IMR-90 (cell line): ENCODE measurements at regions not wholly inside any gene's neighbourhood (a gene's known extent, or its start where the extent isn't known, plus 50 kb on each side); places are given as distances from the start of the nearest gene placed in this dataset.

ENCODE experiments used
- ATAC-seq: fragments of 200-7000 bp; cut with Tn5 transposase; 2 replicates; pipeline ENCODE4 v1.9.1; 2020; ENCODE audit warnings: low read depth, mild to moderate bottlenecking, moderate library complexity
- BruUV-seq: library from RNA; stranded (reverse); fragments of 400-500 nt; replicated peaks from 2 replicates; lab custom pipeline; 2021; lab: Mats Ljungman, UMichigan
- CTCF ChIA-PET: fragments of 300-600 bp; formaldehyde crosslinking; extraction: SDS; loops from one replicate; lab custom pipeline; 2021; ENCODE audit warnings: antibody characterized with exemption; lab: Yijun Ruan, JAX
- POLR2A ChIA-PET: fragments of 300-600 bp; sonication (Branson Sonifier 250); formaldehyde crosslinking; loops from one replicate; lab custom pipeline; 2022; ENCODE audit warnings: antibody characterized with exemption; ENCODE audit not compliant: unreplicated experiment; lab: Charles Lee
- DNase-seq: peaks from one replicate; pipeline ENCODE4 v3.0.0; 2013
- H2AFZ ChIP-seq: replicated peaks from 2 replicates; pipeline ENCODE3; 2013; ENCODE audit warnings: low read length, mild to moderate bottlenecking; ENCODE audit not compliant: poor library complexity
- H2AK5ac ChIP-seq: 2 replicates; pipeline ENCODE4 v1.6.1; 2013; ENCODE audit warnings: low read depth, low read length, inconsistent platforms
- H2AK9ac ChIP-seq: replicated peaks from 2 replicates; pipeline ENCODE3; 2013; ENCODE audit warnings: mild to moderate bottlenecking, low read depth, low read length, moderate library complexity; ENCODE audit not compliant: poor library complexity
- H2BK120ac ChIP-seq: 2 replicates; pipeline ENCODE4 v1.6.1; 2013; ENCODE audit warnings: low read depth, low read length, inconsistent platforms
- H2BK15ac ChIP-seq: 3 replicates; pipeline ENCODE4 v1.6.1; 2013; ENCODE audit warnings: low read depth, low read length, inconsistent platforms
- H2BK20ac ChIP-seq: 2 replicates; pipeline ENCODE4 v1.6.1; 2013; ENCODE audit warnings: low read depth, mild to moderate bottlenecking, inconsistent platforms, low read length, moderate library complexity
- H2BK5ac ChIP-seq: 2 replicates; pipeline ENCODE4 v1.6.1; 2013; ENCODE audit warnings: mild to moderate bottlenecking, low read depth, low read length, inconsistent platforms; ENCODE audit not compliant: poor library complexity, severe bottlenecking
- H3K14ac ChIP-seq: replicated peaks from 2 replicates; pipeline ENCODE4 v1.6.1; 2013; ENCODE audit warnings: low read depth, low read length, inconsistent platforms
- H3K18ac ChIP-seq: 2 replicates; pipeline ENCODE4 v1.6.1; 2013; ENCODE audit warnings: low read depth, low read length, control low read depth
- H3K23ac ChIP-seq: 2 replicates; pipeline ENCODE4 v1.6.1; 2013; ENCODE audit warnings: low read depth, low read length, inconsistent platforms
- H3K27ac ChIP-seq: 2 replicates; pipeline ENCODE4 v1.5.1; 2013; ENCODE audit warnings: mild to moderate bottlenecking, control low read depth, low read length; ENCODE audit not compliant: insufficient read depth
- H3K27me3 ChIP-seq: 2 replicates; pipeline ENCODE4 v1.6.1; 2013; ENCODE audit warnings: low read length; ENCODE audit not compliant: control insufficient read depth, insufficient read depth
- H3K36me3 ChIP-seq: 2 replicates; pipeline ENCODE4 v1.6.1; 2013; ENCODE audit warnings: low read length, mixed read lengths; ENCODE audit not compliant: control insufficient read depth, insufficient read depth
- H3K4ac ChIP-seq: 2 replicates; pipeline ENCODE4 v1.6.1; 2013; ENCODE audit warnings: low read depth, low read length, inconsistent platforms
- H3K4me1 ChIP-seq: 2 replicates; pipeline ENCODE4 v1.6.1; 2013; ENCODE audit warnings: low read length, mixed read lengths; ENCODE audit not compliant: control insufficient read depth, insufficient read depth
- H3K4me2 ChIP-seq: 2 replicates; pipeline ENCODE4 v1.6.1; 2013; ENCODE audit warnings: low read depth, mild to moderate bottlenecking, control low read depth, low read length, moderate library complexity
- H3K4me3 ChIP-seq: 2 replicates; pipeline ENCODE4 v1.5.1; 2013; ENCODE audit warnings: low read depth, mild to moderate bottlenecking, control low read depth, low read length, moderate library complexity; ENCODE audit not compliant: insufficient read depth
- H3K56ac ChIP-seq: 2 replicates; pipeline ENCODE4 v1.6.1; 2013; ENCODE audit warnings: low read length, inconsistent platforms; ENCODE audit not compliant: insufficient read depth; ENCODE audit errors: extremely low read depth
- H3K79me1 ChIP-seq, 2 experiments: 2 replicates each; pipeline ENCODE4 v1.6.1; 2013; ENCODE audit warnings: low read length in 2 of 2, inconsistent platforms in 1 of 2, low read depth in 1 of 2
- H3K9ac ChIP-seq: 2 replicates; pipeline ENCODE4 v1.6.1; 2013; ENCODE audit warnings: low read depth, low read length, control low read depth
- H3K9me1 ChIP-seq: 2 replicates; pipeline ENCODE4 v1.6.1; 2013; ENCODE audit warnings: low read length, inconsistent platforms; ENCODE audit not compliant: insufficient read depth
- H3K9me3 ChIP-seq: 2 replicates; pipeline ENCODE4 v1.6.1; 2013; ENCODE audit warnings: low read length; ENCODE audit not compliant: control insufficient read depth, insufficient read depth
- H4K20me1 ChIP-seq: 2 replicates; pipeline ENCODE4 v1.6.1; 2013; ENCODE audit warnings: low read length, inconsistent platforms; ENCODE audit not compliant: insufficient read depth
- H4K5ac ChIP-seq: 2 replicates; pipeline ENCODE4 v1.6.1; 2013; ENCODE audit warnings: mild to moderate bottlenecking, low read depth, low read length, control low read depth
- H4K8ac ChIP-seq, 2 experiments: 2 replicates each; pipeline ENCODE4 v1.6.1; 2013; ENCODE audit warnings: low read depth in 2 of 2, low read length in 2 of 2, control low read depth in 1 of 2, inconsistent platforms in 1 of 2
- H4K91ac ChIP-seq: 2 replicates; pipeline ENCODE4 v1.6.1; 2013; ENCODE audit warnings: low read depth, low read length, inconsistent platforms; ENCODE audit not compliant: insufficient read depth
- CHD1 ChIP-seq: IDR thresholded peaks from 2 replicates; pipeline ENCODE4 v1.6.1; 2012; ENCODE audit warnings: low read depth, low read length, improper control_type of control experiment
- SMC3 ChIP-seq: fragments of 150-350 bp; IDR thresholded peaks from 2 replicates; pipeline ENCODE4 v1.6.1; 2016; ENCODE audit warnings: low read depth, mild to moderate bottlenecking, antibody characterized with exemption, low read length, moderate library complexity
- whole genome bisulfite sequencing, 2 experiments: methylation state at CpG; one replicate each; pipeline versions ENCODE4 v1.1.5 to v1.1.7; 2013; ENCODE audit warnings: missing lambda C conversion rate in 2 of 2; ENCODE audit not compliant: insufficient read length in 1 of 2; ENCODE audit errors: extremely low coverage in 2 of 2; 5-methylcytosine and 5-hydroxymethylcytosine counted together
- dilution Hi-C: fragments of 300-500 bp; cut with HindIII; formaldehyde crosslinking; loops from one replicate; pipeline ENCODE4 v1.14.3; 2018; ENCODE audit warnings: low sequenced_read_pairs; ENCODE audit not compliant: unreplicated experiment
- in situ Hi-C: fragments of 300-500 bp; cut with MboI; formaldehyde crosslinking; loops from 3 replicates; pipeline ENCODE4 v1.14.3; 2019; ENCODE audit warnings: low sequenced_read_pairs, inconsistent platforms, mixed read lengths
- intact Hi-C: fragments of 100-400 bp; cut with micrococcal nuclease; formaldehyde crosslinking; loops from 2 replicates; pipeline ENCODE4 v1.10.0; 2022

DNA sequence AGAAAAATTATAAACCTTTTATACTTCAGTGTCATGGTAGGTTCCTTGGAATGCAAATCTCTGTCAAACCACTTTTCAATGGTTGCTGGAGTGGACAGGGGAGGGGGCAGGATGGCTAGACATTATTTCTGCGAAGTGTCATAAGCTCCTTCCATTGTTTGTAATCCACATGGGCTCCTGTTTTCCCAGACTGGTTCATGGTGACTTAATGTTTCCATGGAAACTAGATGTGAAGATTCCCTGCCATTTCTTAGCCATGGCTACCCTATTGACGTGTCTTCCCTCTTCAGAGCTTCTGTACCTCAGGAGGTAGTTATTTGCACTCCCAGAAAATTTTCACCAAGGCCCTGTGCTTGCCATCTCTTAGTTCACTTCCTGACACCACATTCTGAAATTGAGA, 95.3 kb downstream of the UFM1 start:
- no peak for ATAC-seq
- in situ Hi-C loops: no loop called here

More for the DNA sequence above, 95.3 kb downstream of the UFM1 start:
- H2AK9ac ChIP-seq: no peak overlapping the region
- H4K5ac ChIP-seq: no peak overlapping the region
- no peak overlapping the region for H3K23ac ChIP-seq
- no peak for TF ChIP-seq SMC3
- no peak for TF ChIP-seq CHD1
- H2BK120ac ChIP-seq: no peak overlapping the region
- H4K91ac ChIP-seq: no peak overlapping the region
- H2AK5ac ChIP-seq: no peak overlapping the region
- H3K14ac ChIP-seq: no peak overlapping the region
- ChIA-PET CTCF (no interaction called here), POLR2A (no interaction called here)
- dilution Hi-C loops (no loop called here), intact Hi-C loops (no loop called here)
- no peak overlapping the region for H3K4me3 ChIP-seq
- no peaks in the 10 kb centered on the region for H3K9me1 ChIP-seq
- no peak overlapping the region for H3K4me2 ChIP-seq
- no peak overlapping the region for H2AFZ ChIP-seq
- H3K4me1 ChIP-seq: no peaks in the 10 kb centered on the region
- H4K8ac ChIP-seq: no peak overlapping the region
- DNase-seq: no peak
- whole genome bisulfite sequencing, 2 experiments: no CpG with 5 or more reads among the region's 2 CpGs
- H3K79me1 ChIP-seq: no peaks in the 10 kb centered on the region
- no peak overlapping the region for H3K9ac ChIP-seq
- BruUV-seq: no TSS peak
- no peaks in the 10 kb centered on the region for H4K20me1 ChIP-seq
- no peak overlapping the region for H2BK15ac ChIP-seq
- H3K36me3 ChIP-seq: no peaks in the 10 kb centered on the region
- H3K56ac ChIP-seq: no peak overlapping the region
- H3K27me3 ChIP-seq: no peaks in the 10 kb centered on the region
- no peak overlapping the region for H3K27ac ChIP-seq
- H2BK20ac ChIP-seq: no peak overlapping the region
- no peak overlapping the region for H3K4ac ChIP-seq
- no peak overlapping the region for H2BK5ac ChIP-seq
- H3K18ac ChIP-seq: no peak overlapping the region
- no peaks in the 10 kb centered on the region for H3K9me3 ChIP-seq
